DND-41 (cell line): ENCODE measurements at regions not wholly inside any gene's neighbourhood (a gene's known extent, or its start where the extent isn't known, plus 50 kb on each side); places are given as distances from the start of the nearest gene placed in this dataset.
"Not testable (repeated sequence)": the region's sequence is repeated elsewhere in the genome, so short reads cannot be mapped to it uniquely, and the experiment has no call there.

ENCODE experiments used
- CTCF ChIP-seq: IDR thresholded peaks from 2 replicates; pipeline ENCODE4 v1.5.1; 2012; ENCODE audit warnings: borderline replicate concordance, low read length, moderate library complexity, mild to moderate bottlenecking; ENCODE audit not compliant: poor library complexity, severe bottlenecking; ENCODE audit errors: extremely low read depth
- EZH2 ChIP-seq: IDR thresholded peaks from 3 replicates; pipeline ENCODE4 v1.6.1; 2012; ENCODE audit warnings: borderline replicate concordance, low read depth, mild to moderate bottlenecking, moderate library complexity, low read length, inconsistent platforms; ENCODE audit not compliant: severe bottlenecking

- TF ChIP-seq EZH2, CTCF: not testable (repeated sequence)
These were observed 792.6 kb upstream of the EPHA5 start for GRCh38 chr4:66462890-66463289.
